ENCODE measurements at regions not wholly inside any gene's neighbourhood (a gene's known extent, or its start where the extent isn't known, plus 50 kb on each side); places are given as distances from the start of the nearest gene placed in this dataset.
"Not testable (repeated sequence)": the region's sequence is repeated elsewhere in the genome, so short reads cannot be mapped to it uniquely, and the experiment has no call there.

DNA sequence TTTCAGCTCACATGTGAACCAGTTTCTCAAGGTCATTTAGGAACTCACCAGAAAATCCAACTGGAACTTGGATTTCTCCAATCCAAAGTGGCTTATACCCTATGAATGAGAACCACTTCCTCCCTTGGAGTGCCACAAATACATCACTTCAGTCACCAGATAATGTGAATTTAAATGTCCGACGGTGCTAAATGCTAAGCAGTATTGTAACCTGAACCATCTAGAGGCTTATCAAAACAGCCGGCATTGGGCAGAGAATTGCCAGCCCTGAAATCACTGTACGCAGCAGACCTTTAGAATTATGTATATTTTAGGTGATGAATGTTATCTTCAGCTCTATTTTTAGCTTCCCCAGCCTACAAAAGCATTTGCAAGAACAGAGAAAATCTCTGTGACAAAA is 76.8 kb upstream of the COX20 start:
- no peak overlapping the region for H3K4me3 ChIP-seq (replicated peaks; ENCODE audit: low read depth, low read length)
- DNase-seq (ENCODE audit: extremely low read depth, low read depth) = no peak
- TF ChIP-seq, protein P1, sequence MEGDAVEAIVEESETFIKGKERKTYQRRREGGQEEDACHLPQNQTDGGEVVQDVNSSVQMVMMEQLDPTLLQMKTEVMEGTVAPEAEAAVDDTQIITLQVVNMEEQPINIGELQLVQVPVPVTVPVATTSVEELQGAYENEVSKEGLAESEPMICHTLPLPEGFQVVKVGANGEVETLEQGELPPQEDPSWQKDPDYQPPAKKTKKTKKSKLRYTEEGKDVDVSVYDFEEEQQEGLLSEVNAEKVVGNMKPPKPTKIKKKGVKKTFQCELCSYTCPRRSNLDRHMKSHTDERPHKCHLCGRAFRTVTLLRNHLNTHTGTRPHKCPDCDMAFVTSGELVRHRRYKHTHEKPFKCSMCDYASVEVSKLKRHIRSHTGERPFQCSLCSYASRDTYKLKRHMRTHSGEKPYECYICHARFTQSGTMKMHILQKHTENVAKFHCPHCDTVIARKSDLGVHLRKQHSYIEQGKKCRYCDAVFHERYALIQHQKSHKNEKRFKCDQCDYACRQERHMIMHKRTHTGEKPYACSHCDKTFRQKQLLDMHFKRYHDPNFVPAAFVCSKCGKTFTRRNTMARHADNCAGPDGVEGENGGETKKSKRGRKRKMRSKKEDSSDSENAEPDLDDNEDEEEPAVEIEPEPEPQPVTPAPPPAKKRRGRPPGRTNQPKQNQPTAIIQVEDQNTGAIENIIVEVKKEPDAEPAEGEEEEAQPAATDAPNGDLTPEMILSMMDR (IDR thresholded peaks at IDR 0.05; ENCODE audit: low read depth, low read length, missing control alignments) = no peak

DNA sequence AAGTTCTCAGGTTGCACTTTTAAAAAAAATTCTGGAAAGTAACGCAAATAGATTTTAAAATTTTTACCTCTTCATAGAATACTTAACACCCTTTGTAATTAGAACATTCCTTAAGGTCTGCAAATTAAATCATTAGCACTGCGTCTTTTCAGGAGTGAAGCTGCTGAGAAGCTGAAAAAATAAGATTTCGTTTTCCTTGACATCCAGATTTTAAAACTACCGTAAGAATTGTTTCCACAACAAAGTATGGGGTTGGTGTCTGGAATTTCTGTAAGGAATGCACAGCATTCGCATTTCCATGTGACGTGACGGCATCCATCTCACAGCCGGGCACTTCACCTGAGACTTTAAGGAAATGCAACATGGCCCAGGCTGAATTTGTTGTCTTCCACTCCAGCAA is 76.3 kb upstream of the COX20 start:
- no peak overlapping the region for H3K4me3 ChIP-seq (replicated peaks; ENCODE audit: low read depth, low read length)
- no peak for DNase-seq (ENCODE audit: extremely low read depth, low read depth)
- TF ChIP-seq, protein P1 (IDR thresholded peaks at IDR 0.05; ENCODE audit: low read depth, low read length, missing control alignments) = no peak

DNA sequence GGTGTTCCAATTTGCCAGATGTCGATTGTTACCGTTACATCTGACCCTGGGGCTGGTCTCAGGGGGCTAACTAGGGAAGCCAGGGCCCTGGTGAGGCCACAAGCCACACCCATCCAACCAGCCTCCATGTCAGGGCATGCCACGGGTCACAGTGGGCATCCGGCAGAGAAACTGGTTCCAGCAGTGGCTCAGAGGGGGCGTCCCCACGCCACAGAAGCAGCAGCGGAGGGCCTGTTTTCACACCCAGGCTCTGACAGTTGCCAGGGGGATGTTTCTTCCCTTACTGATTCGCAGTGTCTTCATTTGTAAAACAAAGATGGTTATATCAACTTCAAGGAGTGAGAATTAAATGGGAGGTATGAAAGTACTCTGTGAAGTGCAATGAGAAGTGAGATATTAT is 75.0 kb upstream of the COX20 start:
- no peak overlapping the region for H3K4me3 ChIP-seq (replicated peaks; ENCODE audit: low read depth, low read length)
- DNase-seq (ENCODE audit: extremely low read depth, low read depth) = no peak
- TF ChIP-seq, protein P1 (IDR thresholded peaks at IDR 0.05; ENCODE audit: low read depth, low read length, missing control alignments) = no peak

DNA sequence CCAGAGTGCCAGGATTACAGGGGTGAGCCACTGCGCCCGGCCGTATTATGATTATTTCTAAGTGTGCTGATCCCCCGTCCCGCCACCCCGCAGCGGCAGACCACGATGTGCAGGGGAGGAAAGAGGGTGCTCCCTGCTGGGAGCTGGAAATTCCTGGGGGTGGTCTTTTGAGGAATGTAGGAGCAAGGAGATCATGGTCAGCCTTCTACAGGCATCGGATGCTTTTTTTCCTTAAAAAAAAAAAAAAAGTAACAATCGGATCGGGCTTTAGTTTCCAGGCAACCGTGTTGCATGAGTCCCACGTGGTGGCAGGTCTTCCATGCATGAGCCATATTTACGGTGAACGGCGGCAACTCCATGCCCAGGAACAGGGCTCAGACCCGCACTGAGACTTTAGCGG is 74.2 kb upstream of the COX20 start:
- no peak for DNase-seq (ENCODE audit: extremely low read depth, low read depth)
- H3K4me3 ChIP-seq (replicated peaks; ENCODE audit: low read depth, low read length) = no peak overlapping the region
- TF ChIP-seq, protein P1 (IDR thresholded peaks at IDR 0.05; ENCODE audit: low read depth, low read length, missing control alignments) = no peak

DNA sequence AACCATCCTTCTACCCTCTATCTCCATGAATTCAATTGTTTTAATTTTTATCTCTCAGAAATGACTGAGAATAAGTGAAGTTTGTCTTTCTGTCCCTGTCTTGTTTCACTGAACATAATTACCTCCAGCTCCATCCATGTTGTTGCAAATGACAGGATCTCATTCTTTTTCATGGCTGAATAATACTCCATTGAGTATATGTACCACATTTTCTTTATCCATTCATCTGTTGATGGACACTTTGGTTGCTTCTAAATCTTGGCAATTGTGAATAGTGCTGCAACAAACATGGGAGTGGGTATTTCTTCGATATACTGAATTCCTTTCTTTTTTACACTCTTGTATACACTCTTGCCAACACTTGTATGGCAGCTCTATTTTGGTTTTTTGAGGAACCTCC is 72.8 kb upstream of the COX20 start:
- DNase-seq (ENCODE audit: extremely low read depth, low read depth) = no peak
- H3K4me3 ChIP-seq (replicated peaks; ENCODE audit: low read depth, low read length) = no peak overlapping the region
- TF ChIP-seq, protein P1 (IDR thresholded peaks at IDR 0.05; ENCODE audit: low read depth, low read length, missing control alignments) = no peak

DNA sequence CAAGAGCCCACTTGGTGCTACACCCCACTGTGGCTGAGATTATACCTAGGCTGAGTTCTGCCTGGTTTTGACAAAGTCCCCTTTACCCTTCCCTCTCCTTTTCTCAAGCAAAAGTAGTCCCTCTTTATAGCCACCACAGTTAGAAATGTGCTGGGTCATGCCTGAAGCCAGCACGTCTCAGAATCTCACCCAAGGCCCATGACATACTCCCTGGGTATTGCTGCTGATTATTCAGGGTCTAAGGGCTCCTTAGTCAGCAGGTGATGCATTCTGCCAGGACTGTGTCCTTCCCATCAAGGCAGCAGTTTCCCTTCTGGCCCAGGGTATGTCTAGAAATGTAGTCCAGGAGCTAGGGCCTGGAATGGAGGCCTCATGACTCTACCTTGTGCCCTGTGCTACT is 67.3 kb upstream of the COX20 start:
- no peak for DNase-seq (ENCODE audit: extremely low read depth, low read depth)
- H3K4me3 ChIP-seq (replicated peaks; ENCODE audit: low read depth, low read length) = no peak overlapping the region
- TF ChIP-seq, protein P1 (IDR thresholded peaks at IDR 0.05; ENCODE audit: low read depth, low read length, missing control alignments) = no peak

DNA sequence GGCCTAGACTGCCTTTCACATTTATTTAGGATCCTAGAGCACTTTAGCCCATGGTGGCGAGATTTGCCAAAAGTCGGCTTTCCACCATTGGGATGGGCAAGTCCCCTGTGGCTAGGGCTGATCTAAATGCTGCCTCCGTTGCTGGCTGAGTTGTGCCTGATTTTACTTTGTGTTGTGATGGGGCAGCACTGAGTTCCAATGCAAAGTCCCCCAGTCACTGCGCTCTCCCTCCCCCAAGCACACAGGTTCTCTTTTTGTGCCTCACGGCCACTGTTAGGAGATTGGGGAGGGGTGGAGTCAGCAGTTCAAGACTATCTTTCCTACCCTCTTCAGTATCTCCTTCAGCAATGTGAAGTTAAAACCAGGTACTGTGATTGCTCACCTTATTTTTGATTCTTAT is 66.7 kb upstream of the COX20 start:
- DNase-seq (ENCODE audit: extremely low read depth, low read depth) = no peak
- TF ChIP-seq, protein P1 (IDR thresholded peaks at IDR 0.05; ENCODE audit: low read depth, low read length, missing control alignments) = no peak
- no peak overlapping the region for H3K4me3 ChIP-seq (replicated peaks; ENCODE audit: low read depth, low read length)

DNA sequence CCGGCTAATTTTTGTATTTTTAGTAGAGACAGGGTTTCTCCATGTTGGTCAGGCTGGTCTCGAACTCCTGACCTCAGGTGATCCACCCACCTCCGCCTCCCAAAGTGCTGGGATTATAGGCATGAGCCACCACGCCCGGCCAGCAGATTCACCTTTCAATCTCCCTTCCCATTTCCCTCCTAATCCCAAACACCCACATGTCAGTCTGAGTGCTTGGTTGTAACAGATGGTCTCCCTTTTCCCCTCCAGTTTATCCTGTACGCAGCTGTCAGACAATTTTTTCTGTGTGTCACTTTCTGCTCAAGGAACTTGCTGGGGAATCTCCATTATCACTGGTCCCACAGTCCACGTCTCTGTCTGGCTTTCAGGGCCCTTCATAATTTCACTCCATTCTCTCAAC is 64.9 kb upstream of the COX20 start:
- not testable (repeated sequence) for H3K4me3 ChIP-seq (replicated peaks; ENCODE audit: low read depth, low read length); DNase-seq (ENCODE audit: extremely low read depth, low read depth)

All from HFF-Myc (cell line).